GM23248 (cell line): ENCODE measurements at regions not wholly inside any gene's neighbourhood (a gene's known extent, or its start where the extent isn't known, plus 50 kb on each side); places are given as distances from the start of the nearest gene placed in this dataset.

Experiments
- EZH2 ChIP-seq: fragments of 200-600 bp; sonication (generic); IDR thresholded peaks from 2 replicates; pipeline ENCODE4 v1.6.1; 2018; ENCODE audit warnings: antibody characterized with exemption, mild to moderate bottlenecking; ENCODE audit not compliant: insufficient read depth, poor library complexity, severe bottlenecking
- EZH2phosphoT487 ChIP-seq: fragments of 200-600 bp; sonication (generic); IDR thresholded peaks from 2 replicates; pipeline ENCODE4 v1.6.1; 2018; ENCODE audit warnings: antibody characterized with exemption, moderate library complexity, mild to moderate bottlenecking, low read depth; ENCODE audit not compliant: insufficient read depth

- TF ChIP-seq EZH2phosphoT487 (no peak), EZH2 (no peak)
Measured at GRCh38 chr2:204321910-204322751, 223.1 kb upstream of the PARD3B start.
